Keratinocyte (primary cell): ENCODE measurements at regions not wholly inside any gene's neighbourhood (a gene's known extent, or its start where the extent isn't known, plus 50 kb on each side); places are given as distances from the start of the nearest gene placed in this dataset.

Experiments
- DNase-seq: peaks from one replicate; pipeline ENCODE4 v3.0.0-alpha.2; 2011; ENCODE audit warnings: low read depth, missing footprints, low spot score
- FAIRE-seq: peaks from 2 replicates; lab custom pipeline; 2011; peaks lifted over from hg19 to GRCh38; lab: Jason Lieb, UNC
- H2AFZ ChIP-seq: 2 replicates; pipeline ENCODE4 v1.6.0; 2012; ENCODE audit warnings: low read length, control low read depth, inconsistent platforms; ENCODE audit not compliant: control insufficient read depth
- H3K27ac ChIP-seq: 2 replicates; pipeline ENCODE4 v1.5.1; 2011; ENCODE audit warnings: low read length; ENCODE audit not compliant: control insufficient read depth, insufficient read depth
- H3K27me3 ChIP-seq: 3 replicates; pipeline ENCODE4 v1.6.0; 2011; ENCODE audit warnings: low read length; ENCODE audit not compliant: control insufficient read depth, insufficient read depth; ENCODE audit errors: extremely low read depth
- H3K36me3 ChIP-seq, 2 experiments: 2 replicates in 1 of 2; 3 replicates in 1 of 2; pipeline ENCODE4 v1.5.1; 2011; ENCODE audit warnings: low read length in 2 of 2, mild to moderate bottlenecking in 1 of 2; ENCODE audit not compliant: control insufficient read depth in 2 of 2, insufficient read depth in 2 of 2; ENCODE audit errors: extremely low read depth in 1 of 2
- H3K4me1 ChIP-seq: 3 replicates; pipeline ENCODE4 v1.5.1; 2011; ENCODE audit warnings: low read length; ENCODE audit not compliant: control insufficient read depth, insufficient read depth; ENCODE audit errors: extremely low read depth
- H3K4me2 ChIP-seq: 3 replicates; pipeline ENCODE4 v1.6.0; 2011; ENCODE audit warnings: low read depth, low read length; ENCODE audit not compliant: control insufficient read depth, insufficient read depth; ENCODE audit errors: extremely low read depth
- H3K4me3 ChIP-seq, 3 experiments: fragments of 200-600 bp in 1 of 3; sonication (generic) in 1 of 3; 2 replicates in 2 of 3; 3 replicates in 1 of 3; pipeline ENCODE4 v1.5.1; 2011 to 2016; ENCODE audit warnings: low read length in 3 of 3, mild to moderate bottlenecking in 3 of 3, control low read depth in 2 of 3, inconsistent platforms in 1 of 3, low read depth in 1 of 3, mixed read lengths in 1 of 3, mixed run types in 1 of 3, moderate library complexity in 1 of 3; ENCODE audit not compliant: control insufficient read depth in 2 of 3, insufficient read depth in 2 of 3; ENCODE audit errors: extremely low read depth in 1 of 3
- H3K79me2 ChIP-seq: 2 replicates; pipeline ENCODE4 v1.6.0; 2012; ENCODE audit warnings: low read length; ENCODE audit not compliant: control insufficient read depth, insufficient read depth
- H3K9ac ChIP-seq: 3 replicates; pipeline ENCODE4 v1.6.0; 2011; ENCODE audit warnings: low read length; ENCODE audit not compliant: control insufficient read depth, insufficient read depth; ENCODE audit errors: extremely low read depth
- H3K9me1 ChIP-seq: 3 replicates; pipeline ENCODE4 v1.6.0; 2011; ENCODE audit warnings: low read length; ENCODE audit not compliant: control insufficient read depth, insufficient read depth; ENCODE audit errors: extremely low read depth
- H3K9me3 ChIP-seq: 2 replicates; pipeline ENCODE4 v1.5.1; 2012; ENCODE audit warnings: low read depth, low read length; ENCODE audit not compliant: control insufficient read depth
- H4K20me1 ChIP-seq: 3 replicates; pipeline ENCODE4 v1.6.0; 2011; ENCODE audit warnings: low read length; ENCODE audit not compliant: control insufficient read depth, insufficient read depth; ENCODE audit errors: extremely low read depth
- CTCF ChIP-seq, 3 experiments: IDR thresholded peaks in 1 of 3; conservative IDR thresholded peaks in 1 of 3; optimal IDR thresholded peaks in 1 of 3; 2 replicates in 2 of 3; 3 replicates in 1 of 3; pipeline versions ENCODE3 to v1.5.1; 2011; ENCODE audit warnings: low read length in 3 of 3, mild to moderate bottlenecking in 3 of 3, moderate library complexity in 2 of 3, control low read depth in 1 of 3, inconsistent platforms in 1 of 3; ENCODE audit not compliant: insufficient read depth in 2 of 3; ENCODE audit errors: extremely low read depth in 1 of 3
- EZH2 ChIP-seq: IDR thresholded peaks from one replicate; pipeline ENCODE4 v1.6.1; 2012; ENCODE audit warnings: inconsistent platforms, mild to moderate bottlenecking, low read length, moderate library complexity
- dilution Hi-C: fragments of 300-500 bp; cut with MboI; formaldehyde crosslinking; loops from one replicate; pipeline ENCODE4 v1.7.0; 2020; ENCODE audit warnings: low sequenced_read_pairs; ENCODE audit not compliant: extremely low pct_ligation_motif_present

- Histone ChIP-seq H2AFZ (no peak overlapping the region), H3K4me3 (no peak overlapping the region), H4K20me1 (no peaks in the 10 kb centered on the region), H3K9me1 (no peaks in the 10 kb centered on the region), H3K27ac (no peak overlapping the region), H3K9ac (no peak overlapping the region), H3K9me3 (no peaks in the 10 kb centered on the region), H3K36me3 (no peaks in the 10 kb centered on the region), H3K4me1 (no peaks in the 10 kb centered on the region), H3K4me2 (no peak overlapping the region), H3K27me3 (no peaks in the 10 kb centered on the region), H3K79me2 (no peaks in the 10 kb centered on the region)
- TF ChIP-seq EZH2 = no peak
- no peak for TF ChIP-seq CTCF (optimal IDR thresholded peaks at IDR 0.05 in 1 of 3, IDR thresholded peaks at IDR 0.05 in 1 of 3, conservative IDR thresholded peaks at IDR 0.05 in 1 of 3; ENCODE audit: extremely low read depth in 1 of 3, insufficient read depth in 2 of 3, low read length in 3 of 3)
- no peak for FAIRE-seq
- dilution Hi-C loops = no loop called here
- DNase-seq = no peak
These were observed 373.0 kb upstream of the B3GAT1 start for GRCh38 chr11:134785059-134785458.

- H2AFZ ChIP-seq = no peak overlapping the region
- no peaks in the 10 kb centered on the region for H3K36me3 ChIP-seq
- H3K27ac ChIP-seq = no peak overlapping the region
- no peak overlapping the region for H3K4me2 ChIP-seq
- H3K9me3 ChIP-seq = no peaks in the 10 kb centered on the region
- no peaks in the 10 kb centered on the region for H3K79me2 ChIP-seq
- no peak for DNase-seq
- no peaks in the 10 kb centered on the region for H3K4me1 ChIP-seq
- TF ChIP-seq EZH2 (no peak), CTCF (optimal IDR thresholded peaks at IDR 0.05 in 1 of 3, IDR thresholded peaks at IDR 0.05 in 1 of 3, conservative IDR thresholded peaks at IDR 0.05 in 1 of 3; ENCODE audit: extremely low read depth in 1 of 3, insufficient read depth in 2 of 3, low read length in 3 of 3) (no peak)
- dilution Hi-C loops = no loop called here
- H3K9me1 ChIP-seq = no peaks in the 10 kb centered on the region
- no peak for FAIRE-seq
- H3K9ac ChIP-seq = no peak overlapping the region
- H3K27me3 ChIP-seq = no peaks in the 10 kb centered on the region
- no peaks in the 10 kb centered on the region for H4K20me1 ChIP-seq
- H3K4me3 ChIP-seq = no peak overlapping the region
These were observed 372.5 kb upstream of the B3GAT1 start for GRCh38 chr11:134784568-134784967.
